CD4-positive, alpha-beta T cell (primary cell): ENCODE measurements at regions not wholly inside any gene's neighbourhood (a gene's known extent, or its start where the extent isn't known, plus 50 kb on each side); places are given as distances from the start of the nearest gene placed in this dataset.

Experiments
- ATAC-seq: fragments of 200-7000 bp; cut with Tn5 transposase; one replicate; pipeline ENCODE4 v1.10.0; 2022; ENCODE audit warnings: mild to moderate bottlenecking; ENCODE audit not compliant: poor library complexity
- CTCF ChIA-PET: fragments of 350-600 bp; sonication (Branson Sonifier 250); formaldehyde crosslinking; loops from one replicate; lab custom pipeline; 2021; ENCODE audit warnings: antibody characterized with exemption, inconsistent platforms; lab: Charles Lee
- POLR2A ChIA-PET: fragments of 350-600 bp; sonication (Branson Sonifier 250); formaldehyde crosslinking; loops from one replicate; lab custom pipeline; 2021; ENCODE audit warnings: antibody characterized with exemption, inconsistent platforms; lab: Charles Lee
- DNase-seq, 14 experiments: peaks; one replicate each; pipeline ENCODE4 v3.0.0-alpha.2; 2013 to 2020; ENCODE audit warnings: mixed read lengths in 2 of 14
- H3K27ac ChIP-seq, 2 donors: one replicate each; pipeline versions ENCODE4 v1.5.1 to v1.7.0; 2013; ENCODE audit warnings: low read length in 2 of 2, low read depth in 1 of 2, mild to moderate bottlenecking in 1 of 2
- H3K27me3 ChIP-seq, 2 experiments: 1 replicate in 1 of 2; 2 replicates in 1 of 2; pipeline versions ENCODE4 v1.6.1 to v1.7.0; 2013; ENCODE audit warnings: low read length in 2 of 2, control low read depth in 1 of 2, mild to moderate bottlenecking in 1 of 2, moderate library complexity in 1 of 2; ENCODE audit not compliant: insufficient read depth in 2 of 2, control insufficient read depth in 1 of 2
- H3K36me3 ChIP-seq: one replicate; pipeline ENCODE4 v1.6.1; 2013; ENCODE audit warnings: low read length, control low read depth; ENCODE audit not compliant: insufficient read depth
- H3K4me1 ChIP-seq: one replicate; pipeline ENCODE4 v1.6.1; 2013; ENCODE audit warnings: low read length, control low read depth; ENCODE audit not compliant: insufficient read depth
- H3K4me3 ChIP-seq: one replicate; pipeline ENCODE4 v1.5.1; 2013; ENCODE audit warnings: mild to moderate bottlenecking, low read length, moderate library complexity
- H3K9me3 ChIP-seq, 2 experiments: 1 replicate in 1 of 2; 2 replicates in 1 of 2; pipeline versions ENCODE4 v1.6.1 to v1.7.0; 2013; ENCODE audit warnings: low read length in 2 of 2, mild to moderate bottlenecking in 2 of 2, control low read depth in 1 of 2, moderate library complexity in 1 of 2; ENCODE audit not compliant: control insufficient read depth in 1 of 2, insufficient read depth in 1 of 2
- H3K27ac Mint-ChIP-seq: one replicate; pipeline ENCODE4 v1.8.0; 2020; ENCODE audit warnings: mixed read lengths
- H3K27me3 Mint-ChIP-seq: one replicate; pipeline ENCODE4 v1.8.0; 2021; ENCODE audit warnings: mixed read lengths
- H3K36me3 Mint-ChIP-seq: one replicate; pipeline ENCODE4 v1.8.0; 2021; ENCODE audit warnings: low read depth, mixed read lengths
- H3K4me1 Mint-ChIP-seq: one replicate; pipeline ENCODE4 v1.8.0; 2021; ENCODE audit warnings: low read depth, mixed read lengths
- H3K4me3 Mint-ChIP-seq: one replicate; pipeline ENCODE4 v1.8.0; 2020; ENCODE audit warnings: mild to moderate bottlenecking, mixed read lengths
- H3K9me3 Mint-ChIP-seq: one replicate; pipeline ENCODE4 v1.8.0; 2020; ENCODE audit warnings: mixed read lengths
- intact Hi-C, 2 experiments: fragments of 100-400 bp; cut with DNase I in 1 of 2; cut with micrococcal nuclease in 1 of 2; formaldehyde crosslinking; loops; one replicate each; pipeline versions ENCODE4 v1.15.1 to v1.9.0; 2023 to 2025; cut with DNase I, micrococcal nuclease
- TF ChIP-seq, protein P1 (sequence below): fragments of 200-600 bp; IDR thresholded peaks from one replicate; pipeline ENCODE4 v1.8.0; 2022; ENCODE audit warnings: antibody characterized with exemption, mild to moderate bottlenecking

DNA sequence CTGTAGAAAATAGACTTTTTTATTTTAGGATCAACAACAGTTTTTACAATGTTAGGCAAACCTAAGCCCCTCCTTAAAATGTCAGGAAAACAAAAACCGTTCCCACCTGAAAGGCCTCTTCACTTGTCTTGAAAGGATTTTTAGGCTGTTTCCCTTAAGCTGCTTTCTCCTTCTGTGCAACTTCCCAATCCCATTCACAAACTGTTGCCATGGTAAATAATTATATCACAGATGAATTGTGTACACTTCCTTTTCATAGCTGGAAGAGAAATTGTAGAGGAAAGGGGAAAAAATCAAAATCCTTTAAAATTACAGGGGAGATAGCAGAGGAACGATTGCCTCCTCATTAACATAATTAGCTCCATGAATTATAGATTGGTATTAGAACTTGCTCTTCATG is 1488.0 kb upstream of the CELF4 start:
- ATAC-seq (no peak), DNase-seq (no peak)
- no peak overlapping the region for H3K4me3 ChIP-seq
- no peak overlapping the region for H3K27ac Mint-ChIP-seq
- ChIA-PET POLR2A (no interaction called here), CTCF (no interaction called here)
- no peaks in the 10 kb centered on the region for H3K9me3 Mint-ChIP-seq
- intact Hi-C loops, result no loop called here
- H3K27me3 Mint-ChIP-seq, result no peaks in the 10 kb centered on the region
- H3K4me1 Mint-ChIP-seq, result no peaks in the 10 kb centered on the region
- H3K4me3 Mint-ChIP-seq, result no peak overlapping the region
- H3K36me3 ChIP-seq, result no peaks in the 10 kb centered on the region
- H3K9me3 ChIP-seq, result no peaks in the 10 kb centered on the region
- H3K27me3 ChIP-seq, result no peaks in the 10 kb centered on the region
- H3K27ac ChIP-seq, result no peak overlapping the region
- no peaks in the 10 kb centered on the region for H3K36me3 Mint-ChIP-seq
- TF ChIP-seq, protein P1, sequence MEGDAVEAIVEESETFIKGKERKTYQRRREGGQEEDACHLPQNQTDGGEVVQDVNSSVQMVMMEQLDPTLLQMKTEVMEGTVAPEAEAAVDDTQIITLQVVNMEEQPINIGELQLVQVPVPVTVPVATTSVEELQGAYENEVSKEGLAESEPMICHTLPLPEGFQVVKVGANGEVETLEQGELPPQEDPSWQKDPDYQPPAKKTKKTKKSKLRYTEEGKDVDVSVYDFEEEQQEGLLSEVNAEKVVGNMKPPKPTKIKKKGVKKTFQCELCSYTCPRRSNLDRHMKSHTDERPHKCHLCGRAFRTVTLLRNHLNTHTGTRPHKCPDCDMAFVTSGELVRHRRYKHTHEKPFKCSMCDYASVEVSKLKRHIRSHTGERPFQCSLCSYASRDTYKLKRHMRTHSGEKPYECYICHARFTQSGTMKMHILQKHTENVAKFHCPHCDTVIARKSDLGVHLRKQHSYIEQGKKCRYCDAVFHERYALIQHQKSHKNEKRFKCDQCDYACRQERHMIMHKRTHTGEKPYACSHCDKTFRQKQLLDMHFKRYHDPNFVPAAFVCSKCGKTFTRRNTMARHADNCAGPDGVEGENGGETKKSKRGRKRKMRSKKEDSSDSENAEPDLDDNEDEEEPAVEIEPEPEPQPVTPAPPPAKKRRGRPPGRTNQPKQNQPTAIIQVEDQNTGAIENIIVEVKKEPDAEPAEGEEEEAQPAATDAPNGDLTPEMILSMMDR, result no peak
- H3K4me1 ChIP-seq, result no peaks in the 10 kb centered on the region

GRCh38 chr18:39051013-39051412 is 1485.4 kb upstream of the CELF4 start:
- H3K27me3 Mint-ChIP-seq, result no peaks in the 10 kb centered on the region
- no peaks in the 10 kb centered on the region for H3K36me3 Mint-ChIP-seq
- Histone ChIP-seq H3K4me1 (no peaks in the 10 kb centered on the region), H3K27ac (no peak overlapping the region), H3K9me3 (no peaks in the 10 kb centered on the region), H3K4me3 (no peak overlapping the region), H3K36me3 (no peaks in the 10 kb centered on the region), H3K27me3 (no peaks in the 10 kb centered on the region)
- no peak overlapping the region for H3K4me3 Mint-ChIP-seq
- no peaks in the 10 kb centered on the region for H3K4me1 Mint-ChIP-seq
- TF ChIP-seq, protein P1, result no peak
- DNase-seq (no peak), ATAC-seq (no peak)
- peaks cover 5% of the 10 kb centered on the region for H3K9me3 Mint-ChIP-seq
- intact Hi-C loops, result no loop called here
- CTCF ChIA-PET, result no interaction called here
- no peak overlapping the region for H3K27ac Mint-ChIP-seq
- POLR2A ChIA-PET, result no interaction called here

GRCh38 chr18:39039813-39040212 is 1474.2 kb upstream of the CELF4 start:
- Mint-ChIP-seq H3K27me3 (no peaks in the 10 kb centered on the region), H3K9me3 (peaks cover 6% of the 10 kb centered on the region), H3K36me3 (no peaks in the 10 kb centered on the region)

More at GRCh38 chr18:39039813-39040212, 1474.2 kb upstream of the CELF4 start:
- H3K36me3 ChIP-seq, result no peaks in the 10 kb centered on the region
- DNase-seq (no peak), ATAC-seq (no peak)
- CTCF ChIA-PET, result no interaction called here
- H3K4me3 Mint-ChIP-seq, result no peak overlapping the region
- no peaks in the 10 kb centered on the region for H3K4me1 ChIP-seq
- TF ChIP-seq, protein P1, result no peak
- POLR2A ChIA-PET, result no interaction called here
- no peaks in the 10 kb centered on the region for H3K27me3 ChIP-seq
- H3K9me3 ChIP-seq, result peaks cover 0 to 4% of the 10 kb centered on the region in 2 experiments
- no peak overlapping the region for H3K4me3 ChIP-seq
- H3K27ac Mint-ChIP-seq, result no peak overlapping the region
- no peaks in the 10 kb centered on the region for H3K4me1 Mint-ChIP-seq
- H3K27ac ChIP-seq, result no peak overlapping the region
- intact Hi-C loops, result no loop called here
